NCI-H1105 treated with DMSO at 0.1 percent for 48 hours (cell line): ENCODE measurements at regions not wholly inside any gene's neighbourhood (a gene's known extent, or its start where the extent isn't known, plus 50 kb on each side); places are given as distances from the start of the nearest gene placed in this dataset.
"Not testable (repeated sequence)": the region's sequence is repeated elsewhere in the genome, so short reads cannot be mapped to it uniquely, and the experiment has no call there.

Experiments used
- DNase-seq: peaks from one replicate; lab custom pipeline; 2025; lab: John Stamatoyannopoulos, UW

DNA sequence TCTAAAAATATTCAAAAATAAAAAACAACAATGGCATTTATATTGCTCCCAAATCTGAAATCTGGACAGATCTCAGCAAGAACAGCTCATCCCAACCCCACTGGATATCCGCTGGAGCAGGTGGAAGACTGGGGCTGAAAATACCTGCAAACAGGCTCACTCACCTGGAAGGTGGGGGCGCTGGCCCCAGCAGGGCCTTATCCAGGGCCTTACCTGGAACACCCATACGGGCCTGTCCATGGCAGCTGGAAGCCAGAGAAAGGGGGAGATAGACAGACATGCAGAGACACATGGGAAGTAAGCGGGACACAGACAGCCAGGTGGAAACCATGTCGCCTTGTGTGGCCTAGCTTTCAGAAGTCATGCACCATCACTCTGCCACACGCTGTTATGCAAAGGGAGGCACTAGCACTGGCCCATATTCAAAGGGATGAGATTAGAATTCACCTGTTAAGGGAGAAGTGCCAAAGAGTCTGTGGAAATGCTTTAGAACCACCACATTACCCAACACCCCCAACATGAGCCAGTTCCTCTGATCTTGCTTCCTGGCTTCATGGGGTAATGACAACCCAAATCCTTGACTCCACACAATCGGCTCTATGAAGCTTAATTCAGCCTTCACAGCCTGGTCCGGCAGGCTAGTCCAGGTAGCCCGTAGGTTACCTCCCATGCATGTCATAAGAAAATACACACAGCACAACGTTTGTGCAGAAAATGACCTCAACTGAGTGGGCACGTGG lies 99.0 kb upstream of the CDYL start:
- no peak for DNase-seq

DNA sequence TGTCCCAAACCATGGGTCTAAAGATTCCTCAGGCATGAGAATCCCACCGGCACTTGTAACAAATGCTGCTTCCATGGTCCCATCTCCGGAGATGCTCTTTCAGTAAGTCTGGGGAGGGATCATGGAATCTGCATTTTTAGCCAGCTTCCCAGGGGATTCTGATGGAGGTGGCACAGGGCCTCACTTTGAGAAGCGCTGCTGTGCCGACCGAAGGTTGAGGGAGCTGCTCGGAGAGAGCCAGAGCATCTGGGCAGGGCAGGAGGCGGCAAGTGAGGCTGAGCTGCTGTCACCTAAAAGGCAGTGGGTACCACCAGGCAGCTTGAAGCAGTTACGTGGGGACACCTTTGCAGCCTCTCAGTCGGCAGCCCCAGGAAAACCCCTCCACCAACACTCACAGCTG lies 100.2 kb upstream of the CDYL start:
- no peak for DNase-seq

GRCh38 chr6:4675121-4675520 lies 101.1 kb upstream of the CDYL start:
- DNase-seq: no peak

DNA sequence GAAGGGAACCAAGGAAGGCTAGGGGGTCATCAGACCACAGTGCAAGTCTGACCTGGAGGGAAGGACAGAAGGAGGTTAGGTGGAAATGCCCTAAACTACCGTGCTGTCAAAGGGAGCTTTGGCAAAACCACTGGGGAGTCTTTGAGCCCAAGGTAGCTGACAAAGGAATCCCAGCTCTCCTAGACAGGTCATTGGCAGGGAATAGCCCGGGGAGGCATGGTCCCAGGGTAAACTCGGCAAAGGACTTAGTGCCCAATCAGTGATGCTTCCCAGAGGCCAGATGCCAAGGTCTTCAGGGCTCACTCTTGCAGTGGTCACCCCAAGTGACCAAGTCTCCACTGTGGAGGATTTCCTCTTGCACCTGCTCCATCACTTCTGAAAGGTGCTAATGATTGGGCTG lies 102.3 kb upstream of the CDYL start:
- no peak for DNase-seq

GRCh38 chr6:4672772-4673171 lies 103.4 kb upstream of the CDYL start:
- DNase-seq: no peak

DNA sequence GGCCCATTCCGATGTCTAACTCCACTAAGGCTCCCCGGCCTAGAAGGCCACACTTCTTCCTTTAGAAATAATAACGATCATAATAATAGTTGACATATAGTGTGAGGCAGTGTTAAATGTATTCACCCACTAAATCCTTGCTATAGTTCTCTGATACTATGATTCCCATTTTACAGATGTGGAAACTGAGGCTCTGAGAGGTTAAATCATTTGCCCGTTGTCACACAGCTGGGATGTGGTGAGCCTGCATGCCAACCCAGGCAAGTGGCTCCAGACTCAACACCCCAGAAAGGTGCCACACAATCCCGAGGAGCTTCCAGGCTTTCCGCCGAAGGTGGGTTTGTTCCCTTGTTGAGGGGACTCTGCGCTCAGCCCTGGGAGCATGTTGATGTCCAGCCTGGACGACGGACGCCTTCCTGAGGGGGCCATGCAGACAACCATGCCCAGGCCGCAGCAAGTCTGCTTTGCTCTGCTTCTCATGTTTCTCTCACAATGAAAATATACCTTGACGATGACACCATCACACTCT lies 104.6 kb upstream of the CDYL start:
- no peak for DNase-seq

- no peak for DNase-seq
Observed at GRCh38 chr6:4670824-4671409, 105.3 kb upstream of the CDYL start.

- no peak for DNase-seq
Observed at GRCh38 chr6:4670290-4670689, 105.9 kb upstream of the CDYL start.

DNA sequence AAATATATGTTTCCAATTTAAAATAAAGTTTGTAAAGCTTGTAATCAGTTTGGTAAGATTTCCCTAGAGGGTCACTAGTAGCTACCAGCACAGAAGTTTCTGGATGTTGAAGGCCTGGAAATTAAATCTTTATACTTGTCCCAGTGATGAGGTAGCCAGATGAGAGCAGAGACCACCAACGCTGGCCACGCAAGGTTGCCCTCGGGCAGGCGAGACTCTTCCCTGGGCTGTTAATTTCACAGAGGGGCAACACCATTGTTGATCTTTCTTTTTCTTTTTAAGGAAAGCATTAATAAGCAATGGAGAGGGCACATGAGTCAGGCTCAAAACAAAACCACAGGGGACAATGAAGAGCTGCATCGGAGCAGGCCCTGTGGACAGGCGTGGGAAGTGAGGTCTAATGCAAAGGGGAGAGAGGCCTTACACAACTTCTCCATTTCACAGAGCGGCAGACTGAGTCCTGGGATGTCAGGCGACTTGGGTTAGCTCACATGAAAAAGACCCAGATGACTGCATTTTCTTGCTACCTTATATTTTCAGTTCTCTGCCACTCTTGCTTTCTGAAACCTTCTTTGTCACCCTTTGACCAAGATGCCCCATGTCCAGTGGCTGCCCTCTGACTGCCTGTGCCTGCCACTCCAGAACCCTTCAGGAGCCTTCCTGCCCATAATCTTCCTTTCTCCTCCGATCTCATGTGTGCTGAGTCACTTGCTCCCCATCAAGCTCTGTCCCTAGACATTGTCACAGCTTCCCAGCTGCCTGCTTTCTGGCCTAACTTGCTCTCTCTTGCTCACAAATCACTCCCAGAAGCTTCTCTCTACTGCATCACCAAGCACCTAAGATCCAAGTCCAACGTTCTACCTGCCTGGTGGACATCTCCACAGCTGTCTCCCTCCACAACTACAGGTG lies 107.7 kb upstream of the CDYL start:
- DNase-seq: no peak

DNA sequence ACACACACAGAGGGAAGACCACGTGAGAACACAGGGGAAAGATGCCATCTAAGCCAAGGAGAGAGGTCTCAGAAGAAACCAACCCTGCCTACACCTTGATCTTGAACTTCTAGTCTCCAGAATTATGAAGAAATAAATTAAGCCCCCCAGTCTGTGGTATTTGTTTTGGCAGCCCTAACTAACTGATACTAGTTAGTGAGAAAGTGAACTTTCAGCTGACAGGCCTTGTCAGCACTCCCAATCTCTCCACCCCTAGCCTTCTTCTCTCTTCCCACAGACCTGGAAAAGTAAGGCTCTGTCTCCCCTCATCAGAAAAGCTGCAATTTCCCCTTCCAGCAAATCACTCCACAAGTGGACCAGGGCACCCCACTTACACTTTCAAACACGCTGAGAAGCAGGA lies 108.6 kb upstream of the CDYL start:
- no peak for DNase-seq

DNA sequence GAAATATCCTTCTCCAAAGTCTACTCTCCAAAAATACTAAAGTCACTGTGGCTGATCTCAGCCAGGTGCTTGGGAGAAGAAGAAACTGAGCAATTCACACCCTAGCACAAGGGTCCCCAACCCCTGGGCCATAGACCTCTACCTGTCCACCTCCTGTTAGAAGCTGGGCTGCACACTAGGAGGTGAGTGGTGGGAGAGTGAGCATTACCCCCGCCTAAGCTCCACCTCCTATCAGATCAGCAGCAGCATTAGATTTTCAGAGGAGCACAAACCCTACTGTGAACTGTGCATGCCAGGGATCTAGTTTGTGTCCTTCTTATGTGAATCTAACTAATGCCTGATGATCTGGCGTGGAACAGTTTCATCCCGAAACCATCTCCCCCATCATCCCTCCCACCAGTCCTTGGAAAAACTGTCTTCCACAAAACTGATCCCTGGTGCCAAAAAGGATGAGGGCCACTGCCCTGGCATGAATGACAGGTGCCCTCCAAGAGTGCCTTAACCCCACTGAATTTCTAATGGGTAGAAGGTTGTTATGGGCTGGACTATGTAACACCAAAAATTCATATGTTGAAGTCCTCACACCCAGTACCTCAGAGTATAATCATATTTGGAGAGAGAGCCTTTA lies 109.2 kb upstream of the CDYL start:
- no peak for DNase-seq

DNA sequence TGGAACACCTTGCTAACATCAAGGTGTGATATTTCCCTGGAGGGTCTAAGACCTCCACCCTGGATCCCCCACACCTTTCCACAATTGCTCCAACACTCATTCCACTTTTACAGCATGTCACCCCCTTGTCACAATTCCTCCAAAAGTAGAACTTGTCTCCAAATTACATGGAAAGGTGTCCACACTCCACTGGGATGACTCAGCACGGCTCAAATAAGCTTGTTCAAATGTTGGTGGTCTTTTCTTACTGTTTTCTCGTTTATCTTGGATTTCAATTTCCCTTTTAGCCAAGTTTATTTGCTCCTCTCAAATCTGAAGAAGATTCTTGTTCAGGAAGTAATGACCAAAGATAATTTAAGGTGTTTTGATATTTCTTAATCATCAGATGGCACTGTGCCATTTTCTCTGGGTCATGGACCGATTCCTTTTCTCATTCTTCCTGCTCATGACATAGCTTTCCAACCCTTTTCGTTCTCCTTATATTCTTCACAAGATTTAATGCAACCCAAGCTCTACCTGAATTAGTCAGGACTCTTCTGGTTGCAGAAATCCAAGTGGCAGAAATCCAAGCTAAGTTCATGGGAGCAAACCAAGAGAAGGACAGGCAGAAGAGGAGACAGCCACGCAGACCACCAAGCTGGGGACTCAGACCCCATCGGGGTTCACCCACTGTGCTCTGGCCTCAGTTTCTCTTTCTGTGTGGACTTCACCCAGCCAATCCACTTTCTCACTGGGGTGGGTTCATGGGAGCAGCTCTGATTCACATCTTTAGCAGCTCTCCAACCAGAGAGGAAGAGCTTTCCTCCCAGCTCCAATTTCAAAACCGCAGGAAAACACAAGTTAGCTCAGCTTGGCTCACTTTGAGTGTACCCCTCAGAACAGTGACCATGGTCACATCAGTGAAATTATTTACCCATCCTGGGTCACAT lies 110.5 kb upstream of the CDYL start:
- no peak for DNase-seq

- no peak for DNase-seq
Observed at GRCh38 chr6:4664911-4665310, 111.3 kb upstream of the CDYL start.

DNA sequence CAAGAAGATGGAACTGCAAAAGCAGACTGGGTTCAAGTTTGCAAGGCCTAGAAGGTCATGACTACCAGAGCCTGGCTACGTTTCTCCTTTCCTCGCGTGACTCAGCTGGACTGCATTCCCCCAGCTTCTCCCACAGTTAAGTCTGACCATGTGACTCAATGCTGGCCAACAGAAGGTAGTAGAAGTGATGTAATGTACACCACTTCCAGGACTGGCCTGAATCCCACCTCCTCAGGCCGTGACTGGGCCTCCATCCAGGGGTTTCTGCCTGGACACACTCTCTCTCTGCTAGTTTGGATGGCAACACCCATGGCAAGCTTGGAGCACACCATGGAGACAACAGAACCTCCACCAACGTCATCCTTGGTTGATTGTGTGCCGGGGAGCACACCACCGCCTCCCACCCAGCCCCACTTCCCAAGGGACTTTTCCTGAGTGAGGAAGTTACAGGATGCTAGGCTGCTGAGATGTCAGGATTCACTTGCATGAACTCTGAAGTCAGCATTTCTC lies 112.0 kb upstream of the CDYL start:
- no peak for DNase-seq

GRCh38 chr6:4662886-4663285 lies 113.3 kb upstream of the CDYL start:
- no peak for DNase-seq

GRCh38 chr6:4661391-4661790 lies 114.8 kb upstream of the CDYL start:
- DNase-seq: no peak

DNA sequence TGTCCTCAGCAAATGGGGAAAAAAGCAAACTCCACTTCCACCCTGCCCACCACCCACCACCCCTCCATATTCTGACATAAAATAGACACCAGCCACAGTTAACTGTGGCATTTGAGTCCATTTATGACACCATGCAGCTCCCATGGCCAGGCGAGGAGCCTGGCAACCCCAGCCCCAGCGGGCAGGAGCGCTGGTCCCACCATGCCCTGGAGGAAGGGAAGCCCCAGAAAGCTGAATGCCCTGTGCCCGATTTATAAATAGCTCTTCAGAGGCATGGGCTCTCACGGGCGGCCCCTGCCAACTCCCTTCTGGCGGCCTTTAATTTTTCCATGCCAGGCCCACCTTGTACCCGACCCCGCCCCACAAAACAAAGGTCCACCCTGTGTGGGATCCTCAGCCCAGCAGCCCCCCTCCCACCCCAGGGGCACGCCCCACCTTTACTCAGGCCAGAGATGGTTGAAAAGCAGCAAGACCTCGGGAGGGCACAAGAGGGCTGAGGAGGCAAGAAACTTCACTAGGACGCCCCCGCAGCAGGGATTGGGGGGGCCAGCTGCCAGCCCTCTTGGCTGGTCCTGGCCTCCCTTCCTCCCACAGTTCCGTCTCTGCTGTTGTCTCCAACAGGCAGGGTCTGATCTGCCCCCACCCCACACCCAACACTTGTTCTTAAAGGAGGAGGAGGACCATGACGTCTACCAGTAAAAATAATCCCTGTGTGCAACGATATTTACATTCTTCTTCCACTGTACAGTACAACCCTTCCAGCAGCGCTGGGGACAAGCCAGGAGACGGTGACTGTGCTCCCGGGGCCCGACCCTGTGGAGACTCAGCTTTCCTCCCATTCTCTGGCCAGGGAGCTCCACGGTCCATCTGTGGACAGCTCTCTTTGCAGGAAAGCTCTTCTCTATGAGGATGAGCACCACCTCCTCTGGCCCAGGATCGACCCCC lies 115.6 kb upstream of the CDYL start:
- no peak for DNase-seq

DNA sequence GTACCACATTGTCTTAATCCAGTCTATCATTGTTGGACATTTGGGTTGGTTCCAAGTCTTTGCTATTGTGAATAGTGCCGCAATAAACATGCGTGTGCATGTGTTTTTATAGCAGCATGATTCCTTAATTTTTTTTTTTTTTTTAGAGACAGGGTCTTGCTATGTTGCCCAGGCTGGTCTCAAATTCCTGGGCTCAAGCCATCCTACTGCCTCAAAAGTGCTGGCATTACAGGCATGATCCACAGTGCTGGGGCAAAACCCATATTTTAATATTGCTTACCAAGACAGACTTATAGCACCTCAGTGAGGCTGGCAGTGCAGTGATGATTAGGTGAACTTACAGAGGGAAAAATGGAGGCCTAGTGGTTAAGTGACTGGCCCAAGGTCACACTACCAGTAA lies 116.5 kb upstream of the CDYL start:
- DNase-seq: not testable (repeated sequence)

DNA sequence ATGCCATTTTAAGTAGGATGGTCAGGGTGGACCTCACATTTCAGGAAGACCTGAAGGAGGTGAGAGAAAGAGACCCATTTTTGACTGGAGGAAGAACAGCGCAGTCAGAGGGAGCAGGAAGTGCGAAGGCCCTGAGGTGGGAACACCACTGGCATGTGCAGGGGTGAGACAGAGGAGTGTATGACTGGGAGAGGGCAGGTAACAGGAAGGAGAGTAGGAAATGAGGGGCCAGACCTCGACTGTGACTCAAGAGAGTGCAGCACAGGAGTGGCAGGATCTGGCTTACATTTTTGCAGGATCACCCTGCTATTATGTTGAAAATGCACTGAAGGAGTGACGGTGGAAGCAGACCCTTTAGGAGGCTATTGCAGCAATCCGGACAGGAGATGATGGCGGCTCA lies 117.7 kb upstream of the CDYL start:
- no peak for DNase-seq

DNA sequence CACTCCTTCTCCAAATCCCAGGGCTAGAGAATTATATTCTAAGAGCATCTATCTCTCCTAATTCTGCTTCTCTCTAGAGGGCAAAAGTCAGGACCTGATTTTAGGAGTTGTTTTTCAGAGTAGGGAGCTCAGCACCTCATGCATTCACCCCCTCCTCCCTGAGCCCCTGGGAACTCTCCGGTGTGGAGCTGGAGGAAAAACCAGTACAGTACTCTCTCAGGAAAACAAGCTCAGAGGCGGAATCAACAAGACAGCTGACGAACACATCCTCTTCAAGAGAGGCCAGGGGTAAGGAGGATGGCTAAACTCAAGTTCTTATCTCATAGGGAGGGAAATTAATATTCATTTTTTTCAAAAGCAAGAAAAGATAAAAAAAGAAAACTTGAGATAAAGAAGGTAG lies 120.1 kb upstream of the CDYL start:
- no peak for DNase-seq
